Adrenal gland (tissue), 9 donors: ENCODE measurements at regions not wholly inside any gene's neighbourhood (a gene's known extent, or its start where the extent isn't known, plus 50 kb on each side); places are given as distances from the start of the nearest gene placed in this dataset.

Experiments used
- DNase-seq, 7 donors: peaks; one replicate each; pipeline ENCODE4 v3.0.0-alpha.2; 2019 to 2020
- H3K27ac ChIP-seq, 5 donors: fragments of 200-600 bp; sonication (generic) in 4 of 5; 1 replicate in 3 of 5; 2 replicates in 2 of 5; pipeline versions ENCODE4 v1.5.1 to v1.8.0; 2016 to 2020; ENCODE audit warnings: mild to moderate bottlenecking in 1 of 5
- H3K27me3 ChIP-seq: fragments of 200-600 bp; 2 replicates; pipeline ENCODE4 v1.8.0; 2021
- H3K36me3 ChIP-seq, 2 donors: fragments of 200-600 bp; replicated peaks in 1 of 2; 1 replicate in 1 of 2; 2 replicates in 1 of 2; pipeline versions ENCODE4 v1.5.1 to v1.8.0; 2018 to 2022
- H3K4me1 ChIP-seq, 2 donors: fragments of 200-600 bp; replicated peaks in 1 of 2; 1 replicate in 1 of 2; 2 replicates in 1 of 2; pipeline versions ENCODE4 v1.5.1 to v1.8.0; 2018 to 2021
- H3K4me3 ChIP-seq, 4 donors: fragments of 200-600 bp; sonication (generic) in 3 of 4; one replicate each; pipeline ENCODE4 v1.5.1; 2016 to 2018
- H3K9me3 ChIP-seq, 3 donors: fragments of 200-600 bp; sonication (generic) in 1 of 3; replicated peaks in 1 of 3; 1 replicate in 2 of 3; 2 replicates in 1 of 3; pipeline versions ENCODE4 v1.5.1 to v1.8.0; 2016 to 2021
- POLR2A ChIP-seq, 2 donors: fragments of 450-650 bp; IDR thresholded peaks; one replicate each; pipeline ENCODE4 v1.6.1; 2017; ENCODE audit warnings: antibody characterized with exemption in 2 of 2, mild to moderate bottlenecking in 2 of 2, moderate library complexity in 1 of 2
- WGBS, 4 donors: extraction: QIAGEN DNeasy Blood & Tissue Kit in 2 of 4; methylation state at CpG; one replicate each; pipeline versions ENCODE4 v1.1.5 to v1.1.7; 2013 to 2017; 5-methylcytosine and 5-hydroxymethylcytosine counted together
- intact Hi-C, 2 donors: fragments of 100-400 bp; cut with DNase I; formaldehyde crosslinking; loops; one replicate each; pipeline versions ENCODE4 v1.14.1 to v1.15.0; 2022 to 2023
- TF ChIP-seq, protein P1 (sequence below), 6 experiments: fragments of 450-650 bp in 4 of 6; fragments of 200-600 bp in 2 of 6; sonication (generic) in 1 of 6; IDR thresholded peaks; 1 replicate in 5 of 6; 2 replicates in 1 of 6; pipeline versions ENCODE4 v1.5.1 to v1.8.0; 2016 to 2021; ENCODE audit warnings: antibody characterized with exemption in 6 of 6, mild to moderate bottlenecking in 2 of 6, moderate library complexity in 1 of 6
- donor health status: healthy with polysubstance abuse.
- donor health status: Bipolar disorder and iron deficiency.
- donor health status: DM: yes; HTN: yes; CAD: no.
- donor health status: DM: no; HTN: no; CAD: no.
- donor health status: DM: no; HTN: no; CAD: no.

DNA sequence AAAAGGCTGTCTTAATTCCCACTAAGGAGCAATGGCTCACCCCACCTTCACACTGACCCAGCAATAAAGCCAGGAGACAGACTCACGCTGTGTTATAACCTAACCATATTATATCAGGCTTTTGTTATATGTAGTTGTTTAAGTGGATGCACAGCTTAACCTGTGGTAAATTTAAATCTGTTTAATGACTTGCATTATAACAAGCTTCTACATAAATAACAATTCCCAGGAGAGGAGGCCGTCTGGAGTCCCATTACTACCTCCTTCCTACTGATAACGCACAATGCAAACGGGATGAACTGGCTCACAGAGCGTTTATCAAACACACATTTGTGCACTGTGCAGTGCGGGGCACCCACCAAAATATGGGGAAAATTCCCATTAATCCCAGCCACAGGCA, 102.1 kb upstream of the MGMT start:
- DNase-seq: no peak
- intact Hi-C loops: no loop called here
- H3K9me3 ChIP-seq: no peaks in the 10 kb centered on the region
- no peak overlapping the region for H3K4me3 ChIP-seq
- H3K4me1 ChIP-seq: no peaks in the 10 kb centered on the region
- no peak overlapping the region for H3K27ac ChIP-seq
- TF ChIP-seq POLR2A (IDR thresholded peaks at IDR 0.05): no peak
- TF ChIP-seq, protein P1, sequence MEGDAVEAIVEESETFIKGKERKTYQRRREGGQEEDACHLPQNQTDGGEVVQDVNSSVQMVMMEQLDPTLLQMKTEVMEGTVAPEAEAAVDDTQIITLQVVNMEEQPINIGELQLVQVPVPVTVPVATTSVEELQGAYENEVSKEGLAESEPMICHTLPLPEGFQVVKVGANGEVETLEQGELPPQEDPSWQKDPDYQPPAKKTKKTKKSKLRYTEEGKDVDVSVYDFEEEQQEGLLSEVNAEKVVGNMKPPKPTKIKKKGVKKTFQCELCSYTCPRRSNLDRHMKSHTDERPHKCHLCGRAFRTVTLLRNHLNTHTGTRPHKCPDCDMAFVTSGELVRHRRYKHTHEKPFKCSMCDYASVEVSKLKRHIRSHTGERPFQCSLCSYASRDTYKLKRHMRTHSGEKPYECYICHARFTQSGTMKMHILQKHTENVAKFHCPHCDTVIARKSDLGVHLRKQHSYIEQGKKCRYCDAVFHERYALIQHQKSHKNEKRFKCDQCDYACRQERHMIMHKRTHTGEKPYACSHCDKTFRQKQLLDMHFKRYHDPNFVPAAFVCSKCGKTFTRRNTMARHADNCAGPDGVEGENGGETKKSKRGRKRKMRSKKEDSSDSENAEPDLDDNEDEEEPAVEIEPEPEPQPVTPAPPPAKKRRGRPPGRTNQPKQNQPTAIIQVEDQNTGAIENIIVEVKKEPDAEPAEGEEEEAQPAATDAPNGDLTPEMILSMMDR (IDR thresholded peaks at IDR 0.05): no peak
- H3K36me3 ChIP-seq: no peaks in the 10 kb centered on the region
- H3K27me3 ChIP-seq: no peaks in the 10 kb centered on the region
- 84 to 90% (median 86%) methylated on average over 6 of the region's 6 CpGs for WGBS, 4 donors

GRCh38 chr10:129365767-129366402, 101.2 kb upstream of the MGMT start:
- Histone ChIP-seq H3K4me1 (no peaks in the 10 kb centered on the region), H3K36me3 (no peaks in the 10 kb centered on the region), H3K4me3 (no peak overlapping the region), H3K27me3 (no peaks in the 10 kb centered on the region), H3K27ac (no peak overlapping the region), H3K9me3 (no peaks in the 10 kb centered on the region)
- DNase-seq: no peak
- TF ChIP-seq POLR2A (IDR thresholded peaks at IDR 0.05): no peak
- TF ChIP-seq, protein P1 (IDR thresholded peaks at IDR 0.05): no peak
- intact Hi-C loops: no loop called here
- 76 to 87% (median 81%) methylated on average over 6 of the region's 6 CpGs for WGBS, 4 donors

DNA sequence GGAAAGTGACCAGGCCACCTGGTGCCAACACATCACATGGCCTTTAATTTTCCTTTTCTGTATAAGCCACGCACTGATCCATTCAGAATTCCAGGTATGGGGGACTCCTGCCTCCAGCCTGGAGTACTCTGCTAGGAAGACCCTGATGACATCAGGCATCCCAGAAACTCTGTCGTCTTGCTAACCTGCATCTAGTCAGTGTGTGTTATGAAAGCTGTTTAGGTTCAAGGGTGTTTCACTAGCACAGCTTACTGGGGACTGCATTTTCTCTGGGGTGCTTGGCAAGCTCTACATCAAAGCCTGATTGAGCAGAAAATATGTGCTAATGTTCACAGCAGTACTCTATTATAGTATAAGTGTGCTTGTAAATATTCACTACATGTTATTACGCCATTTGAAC, 100.6 kb upstream of the MGMT start:
- Histone ChIP-seq H3K27me3 (no peaks in the 10 kb centered on the region), H3K27ac (no peak overlapping the region), H3K4me1 (no peaks in the 10 kb centered on the region), H3K36me3 (no peaks in the 10 kb centered on the region), H3K9me3 (no peaks in the 10 kb centered on the region), H3K4me3 (no peak overlapping the region)
- intact Hi-C loops: no loop called here
- 74 to 86% (median 77%) methylated on average over 3 of the region's 3 CpGs for WGBS, 4 donors
- no peak for DNase-seq
- TF ChIP-seq POLR2A (IDR thresholded peaks at IDR 0.05): no peak
- TF ChIP-seq, protein P1 (IDR thresholded peaks at IDR 0.05): no peak

DNA sequence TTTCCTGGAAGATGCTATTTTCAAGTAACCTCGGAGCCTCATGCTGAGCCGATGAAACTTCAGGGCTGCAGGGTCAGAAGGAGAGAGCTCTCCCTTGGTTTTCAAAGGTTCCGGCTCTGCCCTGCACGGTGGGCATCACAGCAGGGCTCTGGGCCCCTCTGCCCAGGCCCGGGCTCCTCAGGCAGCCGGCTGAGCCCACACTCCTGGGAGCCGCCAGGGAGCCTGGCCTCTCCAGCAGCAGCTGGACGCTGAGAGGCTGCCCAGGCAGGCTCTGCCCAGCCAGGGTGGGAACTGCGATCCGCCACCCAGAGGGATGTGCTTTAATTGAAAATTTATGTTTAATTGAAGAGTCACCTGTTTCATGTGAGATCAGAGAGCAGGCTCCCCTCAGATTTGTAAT, 97.5 kb upstream of the MGMT start:
- DNase-seq: no peak
- Histone ChIP-seq H3K27me3 (no peaks in the 10 kb centered on the region), H3K9me3 (no peaks in the 10 kb centered on the region), H3K36me3 (no peaks in the 10 kb centered on the region), H3K4me3 (no peak overlapping the region), H3K27ac (no peak overlapping the region), H3K4me1 (no peaks in the 10 kb centered on the region)
- WGBS, 4 donors: 61 to 69% (median 65%) methylated on average over 6 to 10 of the region's 10 CpGs
- TF ChIP-seq, protein P1 (IDR thresholded peaks at IDR 0.05): no peak
- TF ChIP-seq POLR2A (IDR thresholded peaks at IDR 0.05): no peak
- intact Hi-C loops: no loop called here
